GM18499 (cell line): ENCODE measurements at regions not wholly inside any gene's neighbourhood (a gene's known extent, or its start where the extent isn't known, plus 50 kb on each side); places are given as distances from the start of the nearest gene placed in this dataset.
"Not testable (repeated sequence)": the region's sequence is repeated elsewhere in the genome, so short reads cannot be mapped to it uniquely, and the experiment has no call there.

Source experiments
- ATAC-seq: cut with Tn5 transposase; IDR thresholded peaks from one replicate; pipeline ENCODE4 v1.9.1; 2021; ENCODE audit warnings: moderate number of reproducible peaks; ENCODE audit not compliant: insufficient read depth, unreplicated experiment

- ATAC-seq = no peak
Observed at GRCh38 chr1:232136136-232136535, 493.8 kb downstream of the SIPA1L2 start.

GRCh38 chr1:232134365-232134764 is 495.6 kb downstream of the SIPA1L2 start:
- no peak for ATAC-seq

DNA sequence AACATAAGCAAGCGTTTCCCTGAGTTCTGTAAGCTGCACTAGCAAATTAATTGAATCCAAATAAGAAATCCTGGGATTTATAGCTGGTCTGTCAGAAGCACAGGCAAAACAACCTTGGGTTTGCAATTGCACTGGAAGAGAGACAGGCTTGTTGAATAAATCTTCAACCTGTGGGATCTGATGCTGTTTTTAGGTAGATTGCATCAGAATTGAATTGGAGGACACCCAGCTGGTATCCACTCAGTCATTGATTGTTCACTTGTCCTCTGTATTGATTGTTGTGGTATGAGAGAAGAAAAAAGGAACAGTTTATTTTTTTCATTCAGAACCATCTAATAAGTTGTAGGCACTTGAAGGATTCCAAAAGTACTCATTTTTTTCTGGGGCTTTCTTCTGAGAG is 497.4 kb downstream of the SIPA1L2 start:
- no peak for ATAC-seq

DNA sequence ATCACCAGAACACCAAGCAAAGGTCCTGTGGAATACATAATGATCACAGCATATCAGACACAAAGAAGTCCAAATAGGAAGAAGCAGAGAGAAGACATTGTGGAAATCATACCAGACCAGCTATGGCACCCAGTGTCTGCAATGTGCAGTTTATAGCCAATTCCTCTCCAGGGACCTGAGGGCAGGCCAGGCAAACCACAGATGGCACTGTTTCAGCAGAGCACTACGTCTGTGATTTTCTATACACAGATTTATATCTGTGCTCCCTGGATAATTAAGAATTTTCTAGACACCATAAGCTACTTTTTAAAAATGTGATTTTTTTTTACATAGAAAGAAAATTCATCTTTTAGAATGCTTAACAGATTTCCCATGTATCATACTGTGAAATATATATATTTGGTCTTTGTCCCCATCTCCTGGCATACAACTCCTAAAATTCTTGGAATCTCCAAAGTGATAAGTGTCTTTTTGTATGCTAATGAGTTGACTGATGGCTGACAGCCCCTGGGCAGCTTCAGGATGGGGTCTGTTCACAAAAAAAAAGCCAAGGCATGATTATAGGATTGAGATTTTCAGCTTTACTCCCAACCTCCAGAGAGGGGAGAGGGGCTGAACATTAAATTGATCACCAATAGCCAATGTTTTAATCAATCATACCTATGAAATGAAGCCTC is 498.1 kb downstream of the SIPA1L2 start:
- no peak for ATAC-seq

GRCh38 chr1:232130815-232131480 is 499.0 kb downstream of the SIPA1L2 start:
- no peak for ATAC-seq

DNA sequence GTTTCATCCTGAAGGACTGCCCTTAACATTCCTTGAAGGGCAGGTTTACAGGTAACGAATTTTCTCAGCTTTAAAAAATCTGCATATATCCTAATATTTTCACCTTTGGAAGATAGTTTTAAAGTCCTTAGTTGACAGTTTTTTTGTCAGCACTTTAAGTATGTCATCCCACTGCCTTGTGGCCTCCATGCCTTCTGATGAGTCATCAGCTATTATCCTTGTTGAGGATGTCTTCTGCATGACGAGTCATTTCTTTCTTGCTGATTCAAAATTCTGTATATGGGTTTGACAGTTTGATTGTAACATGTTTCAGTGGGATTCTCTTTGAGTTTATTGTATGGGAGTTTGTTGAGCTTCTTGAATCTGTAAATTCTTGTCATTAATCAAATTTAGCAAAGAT is 500.6 kb downstream of the DISC1 start:
- no peak for ATAC-seq

GRCh38 chr1:232123775-232124659 is 497.4 kb downstream of the DISC1 start:
- ATAC-seq = no peak

DNA sequence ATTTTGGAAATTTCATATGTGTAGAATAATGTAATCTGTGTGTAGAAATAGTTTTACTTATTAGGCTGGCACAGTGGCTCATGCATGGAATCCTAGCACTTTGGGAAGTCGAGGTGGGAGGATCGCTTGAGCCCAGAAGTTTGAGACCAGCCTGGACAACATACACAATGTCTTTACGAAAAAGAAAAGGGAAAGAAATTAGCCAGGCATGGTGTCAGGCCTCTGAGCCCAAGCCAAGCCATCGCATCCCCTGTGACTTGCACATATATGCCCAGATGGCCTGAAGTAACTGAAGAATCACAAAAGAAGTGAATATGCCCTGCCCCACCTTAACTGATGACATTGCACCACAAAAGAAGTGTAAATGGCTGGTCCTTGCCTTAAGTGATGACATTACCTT is 491.3 kb downstream of the DISC1 start:
- ATAC-seq = not testable (repeated sequence)

DNA sequence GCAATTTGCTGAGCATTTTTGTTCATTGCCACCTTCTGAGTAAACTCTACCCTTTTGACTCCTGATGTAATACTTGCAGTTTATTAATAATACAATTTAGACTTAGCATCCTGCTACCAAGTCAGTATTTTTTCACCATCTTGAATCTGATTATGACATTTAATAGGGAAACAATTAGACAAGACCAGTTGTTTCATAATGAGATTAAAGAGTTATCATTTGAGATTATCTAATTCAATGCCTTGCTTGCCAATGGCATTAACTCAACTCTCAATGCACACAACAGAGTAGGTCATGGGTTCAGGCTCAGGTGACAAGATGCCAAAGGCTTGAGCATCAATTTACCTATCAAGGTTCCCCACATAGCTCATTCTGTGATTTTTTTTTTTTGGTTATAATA is 488.4 kb downstream of the DISC1 start:
- no peak for ATAC-seq

- no peak for ATAC-seq
Observed at GRCh38 chr1:232112076-232112475, 485.5 kb downstream of the DISC1 start.

DNA sequence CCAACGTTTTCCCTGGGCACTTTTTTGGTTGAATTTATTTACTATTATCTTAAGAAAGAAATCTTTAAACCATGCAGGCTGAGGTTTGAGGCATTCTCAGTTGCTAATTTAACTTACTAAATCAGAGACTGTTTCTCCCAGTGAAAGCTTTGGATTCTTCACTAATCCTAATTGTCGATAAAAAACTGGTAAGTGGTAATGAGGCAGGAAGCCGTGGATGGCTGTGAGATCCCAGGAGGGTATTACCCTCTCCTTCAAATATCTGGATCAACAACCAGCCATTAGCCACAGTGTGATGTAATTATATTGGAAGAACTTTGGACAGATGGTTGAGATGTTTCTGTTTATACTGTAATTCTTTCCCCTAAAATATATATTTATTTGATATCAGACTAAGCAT is 485.0 kb downstream of the DISC1 start:
- ATAC-seq = no peak

- ATAC-seq = no peak
Observed at GRCh38 chr1:232110281-232111090, 483.9 kb downstream of the DISC1 start.

DNA sequence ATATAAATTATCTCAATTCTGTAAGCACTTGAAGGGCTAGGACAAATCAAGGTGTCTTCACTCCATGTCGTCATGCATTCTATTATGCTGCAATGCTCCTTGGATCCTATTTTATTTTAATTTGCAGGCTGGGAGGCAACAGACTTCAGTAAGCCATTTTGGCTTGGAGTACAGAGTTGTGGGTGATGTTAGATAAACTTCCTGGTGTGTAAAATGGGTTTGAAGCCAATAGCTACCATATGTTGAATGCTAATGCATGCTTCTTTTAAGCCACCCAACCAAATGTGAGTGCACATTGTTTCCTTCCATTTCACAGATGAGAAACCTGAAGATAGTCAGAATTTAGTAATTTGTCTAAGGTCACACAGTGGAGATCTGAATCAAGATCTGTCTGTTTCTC is 482.8 kb downstream of the DISC1 start:
- no peak for ATAC-seq

- ATAC-seq = no peak
Observed at GRCh38 chr1:232108598-232108997, 482.0 kb downstream of the DISC1 start.

- ATAC-seq = no peak
Observed at GRCh38 chr1:232106415-232106814, 479.8 kb downstream of the DISC1 start.

DNA sequence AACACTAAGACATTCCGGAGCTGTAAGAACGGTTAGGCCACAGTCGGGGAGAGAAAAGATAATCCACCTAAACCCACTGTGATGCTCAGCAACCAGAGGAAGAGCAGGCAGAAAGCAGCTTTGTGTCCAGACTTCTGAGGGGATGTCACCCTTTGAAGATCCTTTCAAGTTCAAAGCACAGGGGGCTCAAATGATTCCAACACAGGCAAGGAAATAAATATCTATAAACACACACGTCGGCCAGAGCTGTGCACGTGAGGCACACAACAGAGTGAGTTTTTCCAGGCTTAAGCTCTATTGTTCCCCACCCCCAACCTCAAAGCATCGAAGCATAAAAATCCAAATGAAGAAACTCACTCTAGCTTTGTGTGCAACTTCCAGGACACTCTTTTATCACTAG is 479.0 kb downstream of the DISC1 start:
- ATAC-seq = no peak

DNA sequence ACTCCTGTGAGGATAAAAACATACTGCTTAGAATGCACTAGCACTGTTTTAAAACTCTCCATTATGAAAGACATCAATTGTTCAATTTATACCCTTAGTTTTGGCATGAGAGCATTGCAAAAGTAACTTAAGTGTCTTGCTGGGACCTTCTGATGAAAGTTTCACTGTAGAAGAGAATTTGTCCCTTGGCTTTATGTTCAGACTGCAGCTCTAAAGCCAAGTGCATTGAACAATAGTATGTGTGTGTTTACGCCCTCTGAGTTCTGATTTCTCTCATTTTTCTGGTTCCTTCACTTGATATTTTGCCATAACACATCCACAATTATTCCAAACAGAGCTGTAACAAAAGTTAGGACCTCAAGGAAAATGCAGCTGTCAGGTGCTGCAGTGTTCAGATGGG is 474.6 kb downstream of the DISC1 start:
- ATAC-seq = no peak

DNA sequence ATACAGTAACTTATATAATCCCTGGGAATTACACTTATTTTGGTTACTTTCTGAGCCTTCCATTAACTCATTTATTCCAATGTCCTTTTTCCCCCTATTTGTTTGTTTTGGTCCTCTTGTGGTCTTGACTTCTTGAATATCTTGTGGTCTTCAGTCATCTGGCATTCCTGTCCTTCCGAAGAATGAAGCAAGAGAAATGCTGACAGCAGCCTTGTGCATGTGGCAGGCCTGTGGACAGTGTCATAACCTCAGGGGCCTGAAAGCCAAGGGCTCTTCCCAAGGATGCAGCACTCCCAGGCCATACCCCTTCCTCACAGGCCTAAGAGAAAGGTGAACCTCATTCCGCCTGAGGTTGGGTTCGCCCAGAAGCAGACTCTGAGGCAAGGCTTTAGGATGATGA is 470.2 kb downstream of the DISC1 start:
- no peak for ATAC-seq
